Activated naive CD4-positive, alpha-beta T cell treated with anti-CD3 and anti-CD28 coated beads, Interleukin-2, amount 50 U/mL, for 16 hours (primary cell): ENCODE measurements at regions not wholly inside any gene's neighbourhood (a gene's known extent, or its start where the extent isn't known, plus 50 kb on each side); places are given as distances from the start of the nearest gene placed in this dataset.

Experiments
- DNase-seq: peaks from one replicate; pipeline ENCODE4 v3.0.0-alpha.2; 2020

GRCh38 chr2:238585836-238586821 lies 159.4 kb downstream of the ASB1 start:
- no peak for DNase-seq

DNA sequence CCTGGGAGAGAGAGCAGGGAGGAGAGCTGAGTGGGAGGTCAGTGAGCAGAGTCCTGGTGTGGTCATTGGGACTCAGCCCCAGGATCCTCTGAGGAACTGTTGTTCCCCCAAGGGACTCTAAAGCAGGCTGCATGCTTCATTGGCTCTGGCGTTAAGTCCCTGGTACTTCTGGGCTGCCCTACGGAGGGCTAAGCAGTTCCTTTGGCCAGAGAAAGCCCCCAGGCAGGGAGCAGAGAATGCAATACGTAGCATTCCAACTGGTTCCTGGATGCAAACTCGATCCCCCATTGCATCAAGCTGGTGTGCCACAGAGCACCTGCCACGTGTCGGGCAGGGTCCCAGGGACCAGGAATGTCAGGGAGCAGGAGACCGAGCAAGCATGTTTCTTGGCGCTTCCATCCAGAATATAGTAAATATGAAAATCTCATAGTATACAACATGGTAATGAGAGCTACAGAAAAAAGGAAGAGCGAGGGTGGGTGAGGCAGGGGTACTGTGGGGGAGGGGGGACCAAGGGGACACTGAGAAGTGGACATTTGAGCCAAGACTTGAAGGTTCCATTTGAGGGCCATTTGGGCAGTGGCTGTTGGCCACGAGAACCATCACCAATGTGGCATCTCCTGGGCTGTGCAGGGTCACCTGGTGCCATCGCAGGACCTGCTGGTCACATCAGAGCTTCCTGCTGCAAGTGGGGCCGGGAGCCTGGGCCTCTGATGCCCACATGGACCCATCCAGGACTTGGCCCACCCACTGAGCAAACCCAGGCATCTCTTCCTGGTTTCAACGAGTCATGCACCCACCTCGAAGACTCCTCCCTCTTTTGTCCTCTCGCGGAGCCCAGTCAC lies 160.4 kb downstream of the ASB1 start:
- no peak for DNase-seq

DNA sequence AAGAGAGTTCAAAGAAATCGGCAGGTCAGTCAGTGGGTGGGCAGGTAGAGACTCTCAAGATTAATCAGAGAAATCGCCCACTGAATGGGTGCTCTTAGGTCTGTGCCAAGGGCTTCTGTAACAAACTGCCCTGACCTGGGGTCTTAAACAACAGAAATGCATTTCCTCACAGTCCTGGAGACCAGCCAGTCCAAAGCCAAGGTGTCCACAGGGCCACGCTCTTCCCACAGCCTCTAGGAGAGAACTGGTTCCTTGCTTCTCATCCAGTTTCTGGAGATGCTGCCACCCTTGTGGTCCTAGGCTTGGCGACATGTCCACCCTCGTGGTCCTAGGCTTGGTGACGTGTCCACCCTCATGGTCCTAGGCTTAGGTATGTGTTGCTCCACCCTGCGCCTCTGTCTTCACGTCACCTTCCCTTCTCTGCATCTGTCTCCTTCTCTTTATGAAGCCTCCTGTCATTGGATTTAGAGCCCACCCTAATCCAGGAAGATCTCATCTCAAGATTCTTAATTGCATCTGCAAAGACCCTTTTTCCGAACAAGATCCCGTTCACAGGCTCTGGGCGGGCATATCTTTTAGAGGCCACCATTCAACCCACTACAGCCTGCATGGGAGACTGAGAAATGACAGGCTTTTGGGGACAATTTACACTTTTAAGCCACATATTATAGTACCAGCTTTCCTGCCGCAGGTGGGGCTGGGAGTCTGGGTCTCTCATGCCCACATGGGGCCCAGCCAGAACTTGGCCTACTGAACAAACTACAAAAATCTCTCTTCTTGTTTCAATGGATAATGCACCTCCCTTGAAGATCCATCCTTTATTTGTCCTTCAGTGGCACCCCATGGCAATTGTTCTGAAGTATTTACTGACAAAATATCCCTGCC lies 161.3 kb downstream of the ASB1 start:
- DNase-seq, result no peak

GRCh38 chr2:238589591-238590460 lies 163.1 kb downstream of the ASB1 start:
- no peak for DNase-seq

- no peak for DNase-seq
These were observed 165.0 kb downstream of the ASB1 start for GRCh38 chr2:238591732-238592131.

DNA sequence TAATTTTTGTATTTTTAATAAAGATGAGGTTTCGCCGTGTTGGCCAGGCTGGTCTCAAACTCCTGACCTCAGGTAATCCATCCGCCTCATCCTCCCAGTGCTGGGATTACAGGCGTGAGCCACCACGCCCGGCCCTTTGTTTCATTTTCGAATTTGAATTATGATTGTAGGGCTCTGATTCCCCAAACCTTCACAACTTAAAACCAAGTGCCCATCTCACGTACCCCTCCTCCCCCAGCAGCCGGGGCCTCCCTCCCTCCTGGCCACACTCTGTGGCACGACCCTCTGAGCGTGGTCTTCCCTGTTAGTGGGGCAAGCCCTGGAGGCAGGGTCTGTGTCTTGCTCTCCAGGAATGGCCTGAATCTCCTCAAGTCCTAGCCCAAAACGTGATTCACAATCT lies 166.5 kb downstream of the ASB1 start:
- no peak for DNase-seq

DNA sequence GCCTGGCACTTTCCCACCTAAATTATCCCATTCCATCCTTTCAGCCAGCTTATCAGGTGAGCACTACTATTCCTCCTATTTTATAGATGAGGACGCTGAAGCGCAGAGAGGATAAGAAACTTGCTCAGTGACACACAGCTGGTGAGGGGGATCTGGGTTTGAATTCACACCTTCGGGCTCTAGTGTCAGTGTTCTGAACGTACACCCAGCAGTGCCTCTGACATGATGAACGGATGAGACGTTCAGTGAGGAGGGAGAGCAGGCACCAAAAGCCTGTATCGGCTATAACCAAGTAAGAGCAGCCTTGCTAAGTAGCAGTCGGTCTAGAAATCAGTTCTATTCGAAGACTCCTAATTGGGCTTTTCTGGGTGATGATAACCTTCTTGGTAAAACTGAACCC lies 167.0 kb downstream of the ASB1 start:
- DNase-seq, result no peak

DNA sequence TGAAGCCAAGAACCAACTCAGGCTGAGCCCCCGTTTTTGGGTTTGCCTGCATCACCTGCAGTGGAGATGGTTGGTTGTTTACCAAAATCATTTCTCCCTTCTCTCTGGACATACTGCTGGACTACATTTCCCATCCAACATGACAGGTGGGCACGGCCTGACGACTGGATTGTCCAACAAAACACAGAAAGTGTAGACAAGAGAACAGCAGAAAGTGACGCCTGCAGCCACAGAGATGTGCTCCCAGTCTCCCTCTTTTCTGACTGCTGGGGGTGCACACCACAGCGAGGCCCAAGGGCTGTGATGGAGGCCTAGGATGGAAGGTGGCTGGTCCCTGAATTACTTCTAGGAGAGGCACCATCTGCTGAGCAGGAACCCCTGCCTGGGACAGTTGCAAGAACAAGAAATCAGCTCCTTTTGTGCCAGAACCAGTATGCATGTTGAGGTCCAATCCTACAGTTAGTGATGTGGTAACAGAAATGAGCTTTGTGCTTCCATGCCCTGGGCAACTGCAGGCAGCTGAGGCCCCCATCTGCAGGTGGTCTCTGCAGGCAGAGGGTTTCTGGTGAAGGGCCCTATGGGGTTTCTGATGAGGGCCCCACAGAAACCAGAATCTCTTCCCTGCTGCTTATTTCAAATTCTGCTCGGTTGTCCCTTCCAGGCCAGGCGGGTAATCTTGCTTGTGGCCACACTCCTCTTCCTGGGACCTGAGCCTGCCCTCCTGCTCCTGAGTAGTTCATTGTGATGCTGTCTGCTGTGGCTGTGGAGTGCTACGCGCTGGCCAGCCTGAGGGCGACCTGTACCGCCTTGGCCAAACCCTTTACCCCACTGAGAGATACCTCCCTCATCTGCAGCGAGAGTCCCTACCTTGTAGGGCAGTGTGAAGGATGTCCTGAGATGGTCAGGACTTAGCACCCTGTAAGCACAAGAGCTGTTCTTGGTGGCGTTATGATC lies 168.3 kb downstream of the ASB1 start:
- no peak for DNase-seq

DNA sequence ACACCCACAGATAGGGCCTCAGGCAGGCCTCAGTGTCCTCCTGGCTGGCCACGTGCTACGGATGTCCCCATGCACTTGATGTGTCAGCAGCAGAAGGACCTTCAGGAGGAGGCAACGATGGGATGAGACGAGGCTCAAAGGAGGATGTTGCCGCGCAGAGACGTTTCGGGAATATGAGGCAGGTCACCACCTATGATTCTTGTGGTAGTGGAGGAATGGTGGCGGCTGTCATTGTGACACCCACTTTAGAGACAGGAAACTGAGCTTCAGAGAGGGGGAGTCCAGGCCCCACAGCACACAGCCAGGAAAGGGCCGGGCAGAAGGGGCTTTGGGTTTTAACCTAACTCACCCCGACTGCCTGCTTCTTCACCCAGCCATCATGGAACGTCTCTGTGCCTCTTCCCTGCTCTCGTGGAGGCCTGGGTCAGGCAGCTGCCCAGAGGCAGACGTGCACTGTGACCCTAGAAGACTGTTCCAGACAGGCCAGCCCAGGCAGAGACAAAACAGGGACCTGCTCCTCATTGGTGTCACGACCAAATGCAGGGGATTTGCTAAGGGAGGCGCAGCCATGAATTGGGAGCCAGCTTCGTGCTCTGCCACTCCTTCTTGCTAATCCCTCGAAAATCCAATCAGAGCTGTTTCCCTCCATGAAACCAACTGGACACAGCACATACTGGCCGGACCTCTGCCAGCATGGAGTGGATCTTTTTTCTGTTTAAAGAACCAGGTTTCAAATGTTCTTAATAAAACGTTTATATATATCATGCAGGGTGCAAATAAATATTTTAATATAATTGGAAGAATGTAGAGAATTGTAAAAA lies 169.2 kb downstream of the ASB1 start:
- no peak for DNase-seq

- no peak for DNase-seq
These were observed 170.1 kb downstream of the ASB1 start for GRCh38 chr2:238596571-238597551.

- no peak for DNase-seq
These were observed 171.2 kb downstream of the ASB1 start for GRCh38 chr2:238597638-238598528.

DNA sequence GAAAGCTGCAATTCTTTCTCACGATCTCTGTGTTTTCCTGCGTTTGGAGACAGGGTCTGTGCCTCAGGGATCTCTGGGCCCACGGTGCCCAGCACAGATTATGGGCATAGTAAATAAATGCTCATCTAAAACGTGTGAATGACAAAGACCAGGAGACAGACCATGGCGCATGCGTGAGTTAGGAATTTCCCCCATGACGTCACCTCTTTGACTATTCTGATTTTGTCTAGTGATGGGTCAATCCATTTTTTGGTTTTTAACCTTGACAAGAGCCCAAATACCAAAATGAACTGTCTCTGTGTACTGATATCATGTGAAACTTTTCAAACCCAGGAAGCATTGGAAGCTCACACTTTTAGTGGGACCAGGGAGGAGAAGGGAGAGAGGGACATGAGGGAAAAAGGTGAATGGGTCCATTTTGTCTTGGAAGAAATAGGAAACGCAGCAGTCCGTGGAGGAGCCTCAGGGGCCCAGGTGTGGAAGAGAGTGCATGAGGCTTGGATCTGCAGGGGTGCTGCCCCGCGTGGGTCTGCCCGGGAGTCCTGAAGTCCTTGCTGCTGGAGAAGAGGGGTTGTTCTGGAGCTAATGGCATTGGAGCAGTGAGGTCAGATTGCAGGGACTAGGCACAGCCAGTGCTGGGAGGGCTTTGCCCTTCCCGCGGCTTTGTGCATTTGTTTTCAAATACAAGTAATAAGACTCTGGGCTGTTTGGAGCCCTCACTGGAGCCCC lies 172.2 kb downstream of the ASB1 start:
- DNase-seq, result no peak

DNA sequence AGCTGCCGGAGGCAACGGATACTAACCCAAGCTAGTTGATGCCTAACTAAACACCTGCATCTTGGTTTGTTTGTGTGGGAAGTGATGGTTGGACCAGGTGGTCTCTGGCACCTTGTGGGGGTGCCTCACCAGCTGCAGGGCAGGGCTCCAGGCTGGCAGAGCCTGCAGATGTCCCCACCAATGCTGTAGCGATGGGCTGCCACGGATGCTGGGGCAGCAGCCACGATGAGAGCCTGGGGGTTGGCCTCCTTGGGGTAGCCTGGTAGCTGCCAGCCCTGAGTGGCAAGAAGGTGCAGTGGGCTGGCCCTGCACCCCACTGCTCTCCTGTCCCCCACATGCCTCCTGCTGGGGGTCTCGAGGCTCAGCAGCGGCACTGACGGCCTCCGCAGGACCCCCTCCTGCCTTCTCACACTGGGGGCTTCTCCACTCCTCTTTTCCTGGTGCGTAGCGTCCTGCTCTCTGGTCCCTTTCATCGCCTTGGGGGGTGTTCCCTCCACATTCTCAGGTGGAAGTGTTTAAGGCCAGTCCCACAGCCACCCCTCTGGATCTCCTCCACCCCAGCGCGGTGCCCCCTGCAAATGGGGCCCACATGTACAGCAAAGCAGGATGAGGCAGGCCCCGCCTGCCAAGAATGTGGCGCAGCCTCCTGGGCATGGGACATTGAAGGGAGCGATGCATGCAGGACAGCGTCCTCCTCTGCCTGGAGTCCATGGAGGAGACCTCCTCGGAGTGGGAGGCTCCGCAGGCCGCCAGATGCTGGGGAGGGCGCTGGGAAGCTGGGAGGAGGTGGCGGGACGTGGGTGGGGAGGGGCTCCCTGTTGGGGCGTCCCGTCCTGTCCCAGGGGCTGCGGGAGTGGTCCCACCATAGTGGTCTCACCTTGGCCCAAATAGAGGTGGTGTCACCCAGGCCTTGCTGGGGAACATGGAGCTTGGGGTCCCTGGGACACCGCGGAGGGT lies 173.1 kb downstream of the ASB1 start:
- no peak for DNase-seq

- no peak for DNase-seq
These were observed 174.0 kb downstream of the ASB1 start for GRCh38 chr2:238600506-238601432.
